Ascending aorta (tissue), 2 donors: ENCODE measurements at regions not wholly inside any gene's neighbourhood (a gene's known extent, or its start where the extent isn't known, plus 50 kb on each side); places are given as distances from the start of the nearest gene placed in this dataset.
"Not testable (repeated sequence)": the region's sequence is repeated elsewhere in the genome, so short reads cannot be mapped to it uniquely, and the experiment has no call there.

Source experiments
- DNase-seq, 2 donors: peaks; one replicate each; pipeline ENCODE4 v3.0.0-alpha.2; 2019; ENCODE audit warnings: low spot score in 2 of 2
- H3K27ac ChIP-seq, 2 donors: fragments of 200-600 bp; sonication (generic); one replicate each; pipeline ENCODE4 v1.5.1; 2016 to 2017; ENCODE audit warnings: mild to moderate bottlenecking in 1 of 2
- H3K27me3 ChIP-seq: fragments of 200-600 bp; sonication (generic); one replicate; pipeline ENCODE4 v1.5.1; 2017
- H3K36me3 ChIP-seq, 2 donors: fragments of 200-600 bp; sonication (generic); one replicate each; pipeline ENCODE4 v1.5.1; 2016
- H3K4me1 ChIP-seq, 2 donors: fragments of 200-600 bp; sonication (generic); one replicate each; pipeline ENCODE4 v1.5.1; 2016 to 2017; ENCODE audit warnings: mild to moderate bottlenecking in 1 of 2
- H3K4me3 ChIP-seq, 2 donors: fragments of 200-600 bp; sonication (generic); one replicate each; pipeline ENCODE4 v1.5.1; 2016 to 2017; ENCODE audit warnings: mild to moderate bottlenecking in 1 of 2
- H3K9me3 ChIP-seq, 2 donors: fragments of 200-600 bp; sonication (generic); one replicate each; pipeline ENCODE4 v1.5.1; 2016
- intact Hi-C: fragments of 100-400 bp; cut with DNase I; formaldehyde crosslinking; loops from one replicate; pipeline ENCODE4 v1.15.1; 2023

GRCh38 chr1:149157409-149157808, 54.1 kb upstream of the NBPF9 start:
- H3K4me3 ChIP-seq, H3K27ac ChIP-seq, H3K36me3 ChIP-seq, intact Hi-C loops, H3K27me3 ChIP-seq, H3K4me1 ChIP-seq, DNase-seq, H3K9me3 ChIP-seq: not testable (repeated sequence)

GRCh38 chr1:149158308-149158707, 55.0 kb upstream of the NBPF9 start:
- H3K36me3 ChIP-seq, intact Hi-C loops, DNase-seq, H3K27me3 ChIP-seq, H3K4me1 ChIP-seq, H3K27ac ChIP-seq, H3K9me3 ChIP-seq, H3K4me3 ChIP-seq: not testable (repeated sequence)

GRCh38 chr1:149163063-149163444, 59.7 kb upstream of the NBPF9 start:
- H3K27me3 ChIP-seq, H3K36me3 ChIP-seq, H3K27ac ChIP-seq, DNase-seq, H3K4me1 ChIP-seq, H3K4me3 ChIP-seq, intact Hi-C loops, H3K9me3 ChIP-seq: not testable (repeated sequence)

GRCh38 chr1:149174765-149175164, 71.4 kb upstream of the NBPF9 start:
- DNase-seq, H3K27ac ChIP-seq, H3K36me3 ChIP-seq, H3K9me3 ChIP-seq, intact Hi-C loops, H3K4me1 ChIP-seq, H3K27me3 ChIP-seq: not testable (repeated sequence)
- H3K4me3 ChIP-seq, result peak overlapping the region in 1 of 2 donors; percentile 31

GRCh38 chr1:149175812-149176211, 72.5 kb upstream of the NBPF9 start:
- DNase-seq, result peak; percentile 12 to 63

GRCh38 chr1:149176453-149177316, 73.3 kb upstream of the NBPF9 start:
- H3K36me3 ChIP-seq, H3K27me3 ChIP-seq, intact Hi-C loops, H3K9me3 ChIP-seq, H3K4me1 ChIP-seq: not testable (repeated sequence)
- peak in 1 of 2 donors; percentile 74 for DNase-seq
- Histone ChIP-seq H3K4me3 (peak overlapping the region; percentile 50 to 68), H3K27ac (peak overlapping the region; percentile 90 to 91)

More at GRCh38 chr1:149175812-149176211, 72.5 kb upstream of the NBPF9 start:
- H3K9me3 ChIP-seq, H3K4me1 ChIP-seq, intact Hi-C loops, H3K36me3 ChIP-seq, H3K27me3 ChIP-seq: not testable (repeated sequence)
- Histone ChIP-seq H3K27ac (peak overlapping the region; percentile 69 to 74), H3K4me3 (peak overlapping the region in 1 of 2 donors; percentile 55)

GRCh38 chr1:149190742-149191141, 87.4 kb upstream of the NBPF9 start:
- H3K4me3 ChIP-seq, H3K9me3 ChIP-seq, H3K36me3 ChIP-seq, intact Hi-C loops, H3K27ac ChIP-seq, H3K27me3 ChIP-seq, DNase-seq, H3K4me1 ChIP-seq: not testable (repeated sequence)

- H3K4me3 ChIP-seq, H3K27ac ChIP-seq, intact Hi-C loops, H3K4me1 ChIP-seq, H3K36me3 ChIP-seq, DNase-seq, H3K9me3 ChIP-seq, H3K27me3 ChIP-seq: not testable (repeated sequence)
Observed at GRCh38 chr1:149196651-149197050, 93.3 kb upstream of the NBPF9 start.

GRCh38 chr1:149200567-149200966, 97.2 kb upstream of the NBPF9 start:
- H3K9me3 ChIP-seq, intact Hi-C loops, H3K4me3 ChIP-seq, H3K4me1 ChIP-seq, H3K36me3 ChIP-seq, H3K27me3 ChIP-seq, H3K27ac ChIP-seq, DNase-seq: not testable (repeated sequence)

GRCh38 chr1:149202283-149202682, 98.9 kb upstream of the NBPF9 start:
- intact Hi-C loops, H3K36me3 ChIP-seq, H3K27me3 ChIP-seq, H3K9me3 ChIP-seq, H3K27ac ChIP-seq, H3K4me1 ChIP-seq, DNase-seq, H3K4me3 ChIP-seq: not testable (repeated sequence)

- H3K27me3 ChIP-seq, H3K27ac ChIP-seq, intact Hi-C loops, H3K36me3 ChIP-seq, H3K4me1 ChIP-seq, H3K9me3 ChIP-seq, DNase-seq, H3K4me3 ChIP-seq: not testable (repeated sequence)
Observed at GRCh38 chr1:149204396-149204795, 101.0 kb upstream of the NBPF9 start.

- H3K4me3 ChIP-seq, H3K27ac ChIP-seq, H3K36me3 ChIP-seq, H3K27me3 ChIP-seq, H3K9me3 ChIP-seq, H3K4me1 ChIP-seq, intact Hi-C loops, DNase-seq: not testable (repeated sequence)
Observed at GRCh38 chr1:149208836-149209235, 105.5 kb upstream of the NBPF9 start.

- H3K36me3 ChIP-seq, H3K9me3 ChIP-seq, H3K27me3 ChIP-seq, H3K4me3 ChIP-seq, H3K4me1 ChIP-seq, intact Hi-C loops, DNase-seq: not testable (repeated sequence)
- H3K27ac ChIP-seq, result peak overlapping the region in 1 of 2 donors; percentile 55
Observed at GRCh38 chr1:149211757-149212420, 108.5 kb upstream of the NBPF9 start.

GRCh38 chr1:149212946-149213345, 109.6 kb upstream of the NBPF9 start:
- DNase-seq, H3K27me3 ChIP-seq, intact Hi-C loops, H3K4me3 ChIP-seq, H3K36me3 ChIP-seq, H3K27ac ChIP-seq, H3K4me1 ChIP-seq, H3K9me3 ChIP-seq: not testable (repeated sequence)
